ENCODE measurements at regions not wholly inside any gene's neighbourhood (a gene's known extent, or its start where the extent isn't known, plus 50 kb on each side); places are given as distances from the start of the nearest gene placed in this dataset.

GRCh38 chr13:80591976-80592740 lies 251.2 kb upstream of the SPRY2 start:
- DNase-seq, result no peak

GRCh38 chr13:80590551-80590950 lies 249.6 kb upstream of the SPRY2 start:
- no peak for DNase-seq

- no peak for DNase-seq
Observed at GRCh38 chr13:80586356-80586755, 245.4 kb upstream of the SPRY2 start.

- DNase-seq, result no peak
Observed at GRCh38 chr13:80585531-80585930, 244.6 kb upstream of the SPRY2 start.

GRCh38 chr13:80584785-80585184 lies 243.9 kb upstream of the SPRY2 start:
- no peak for DNase-seq

DNA sequence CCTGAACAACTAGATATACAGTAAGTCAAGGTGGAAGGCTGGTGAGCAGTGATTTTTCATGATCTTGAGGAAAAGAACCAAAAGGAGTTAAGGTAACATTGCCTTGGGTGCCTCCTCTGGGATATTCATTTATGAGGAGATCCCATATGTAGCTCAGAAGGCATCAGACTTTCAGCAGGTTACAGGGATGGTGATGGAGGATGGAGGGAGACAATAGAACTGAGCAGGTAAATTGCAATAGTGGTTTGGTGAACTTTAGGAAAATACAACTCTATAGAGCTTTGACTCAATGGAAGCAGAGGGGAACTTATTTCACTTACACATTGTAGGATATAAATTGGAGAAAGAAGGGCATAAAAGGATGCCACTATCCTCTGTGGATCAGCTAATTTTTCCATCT lies 243.4 kb upstream of the SPRY2 start:
- no peak for DNase-seq

DNA sequence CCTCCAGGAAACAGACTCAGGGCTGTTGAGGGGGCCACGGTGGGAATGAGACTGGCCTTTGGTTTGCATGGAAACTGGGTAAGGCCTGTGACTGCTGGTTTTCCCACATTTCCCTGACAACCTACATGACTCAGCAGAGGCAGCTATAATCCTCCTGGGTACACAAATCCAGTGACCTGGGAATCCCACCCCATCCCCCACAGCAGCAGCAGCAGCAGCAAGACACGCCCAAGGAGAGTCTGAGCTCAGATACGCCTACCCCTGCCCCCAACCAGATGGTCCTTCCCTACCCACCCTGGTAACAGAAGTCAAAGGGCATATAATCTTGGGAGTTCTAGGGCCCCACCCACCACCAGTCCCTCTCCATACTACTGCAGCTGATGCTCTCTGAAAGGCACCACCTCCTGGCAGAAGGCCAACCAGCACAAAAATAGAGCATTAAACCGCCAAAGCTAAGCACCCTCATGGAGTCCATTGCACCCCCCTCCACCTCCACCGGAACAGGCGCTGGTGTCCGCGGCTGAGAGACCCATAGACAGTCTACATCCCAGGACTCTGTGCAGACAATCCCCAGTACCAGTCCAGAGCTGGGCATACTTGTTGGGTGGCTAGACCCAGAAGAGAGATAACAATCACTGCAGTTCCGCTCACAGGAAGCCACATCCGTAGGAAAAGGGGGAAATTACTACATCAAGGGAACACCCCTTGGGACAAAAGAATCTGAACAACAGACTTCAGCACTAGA lies 237.2 kb upstream of the SPRY2 start:
- no peak for DNase-seq

GRCh38 chr13:80577285-80577684 lies 236.4 kb upstream of the SPRY2 start:
- no peak for DNase-seq

DNA sequence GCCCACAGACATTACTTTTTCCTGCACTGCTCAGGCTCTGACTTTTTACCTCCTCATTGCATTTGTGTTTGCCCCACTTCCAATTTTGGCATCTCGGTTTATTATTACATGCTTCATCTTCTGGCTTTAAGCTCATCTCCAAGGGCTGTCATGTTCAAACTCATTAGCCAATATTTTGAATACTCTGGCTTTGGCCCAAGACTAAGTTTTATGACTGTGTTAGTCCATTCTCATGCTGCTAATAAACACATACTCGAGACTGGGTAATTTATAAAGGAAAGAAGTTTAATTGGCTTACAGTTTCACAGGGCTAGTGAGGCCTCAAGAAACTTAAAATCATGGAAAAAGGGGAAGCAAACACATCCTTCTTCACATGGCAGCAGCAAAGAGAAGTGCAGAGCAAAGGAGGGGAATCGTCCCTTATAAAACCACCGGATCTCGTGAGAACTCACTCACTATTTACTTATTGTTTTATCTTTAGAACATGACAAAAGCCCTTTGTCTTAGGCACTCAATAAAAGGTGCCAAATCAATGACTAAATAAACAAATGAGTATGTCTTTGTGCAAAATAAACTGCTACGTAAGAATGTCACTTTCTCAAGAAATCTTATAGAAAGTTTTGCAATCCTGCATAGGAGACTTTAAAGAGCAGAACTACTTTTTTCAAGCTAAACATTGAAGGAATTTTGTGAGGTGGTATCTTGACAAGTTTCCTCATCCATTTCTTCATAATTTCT lies 233.4 kb upstream of the SPRY2 start:
- DNase-seq, result no peak

DNA sequence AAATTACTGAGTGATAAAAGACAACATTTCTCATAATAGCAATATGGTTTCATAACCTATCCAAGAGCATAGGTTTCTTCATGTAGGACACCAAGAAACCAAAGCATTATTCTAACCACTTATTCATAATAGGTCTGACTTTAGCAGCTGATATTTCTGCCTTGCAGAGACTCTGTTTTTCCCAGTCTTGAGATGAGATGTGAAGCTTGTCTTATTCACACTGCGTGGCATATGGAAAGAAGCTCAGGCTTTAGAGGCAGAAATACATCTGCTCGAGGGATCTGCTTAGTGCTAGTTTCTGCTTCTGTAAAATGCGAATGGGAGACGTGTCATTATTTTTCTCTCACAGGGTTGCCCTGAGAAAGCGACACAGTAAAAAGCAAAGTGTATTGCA lies 232.0 kb upstream of the SPRY2 start:
- DNase-seq, result no peak

GRCh38 chr13:80572308-80572922 lies 231.5 kb upstream of the SPRY2 start:
- no peak for DNase-seq

GRCh38 chr13:80571346-80572307 lies 230.7 kb upstream of the SPRY2 start:
- DNase-seq, result no peak

- no peak for DNase-seq
Observed at GRCh38 chr13:80563439-80563838, 222.5 kb upstream of the SPRY2 start.

DNA sequence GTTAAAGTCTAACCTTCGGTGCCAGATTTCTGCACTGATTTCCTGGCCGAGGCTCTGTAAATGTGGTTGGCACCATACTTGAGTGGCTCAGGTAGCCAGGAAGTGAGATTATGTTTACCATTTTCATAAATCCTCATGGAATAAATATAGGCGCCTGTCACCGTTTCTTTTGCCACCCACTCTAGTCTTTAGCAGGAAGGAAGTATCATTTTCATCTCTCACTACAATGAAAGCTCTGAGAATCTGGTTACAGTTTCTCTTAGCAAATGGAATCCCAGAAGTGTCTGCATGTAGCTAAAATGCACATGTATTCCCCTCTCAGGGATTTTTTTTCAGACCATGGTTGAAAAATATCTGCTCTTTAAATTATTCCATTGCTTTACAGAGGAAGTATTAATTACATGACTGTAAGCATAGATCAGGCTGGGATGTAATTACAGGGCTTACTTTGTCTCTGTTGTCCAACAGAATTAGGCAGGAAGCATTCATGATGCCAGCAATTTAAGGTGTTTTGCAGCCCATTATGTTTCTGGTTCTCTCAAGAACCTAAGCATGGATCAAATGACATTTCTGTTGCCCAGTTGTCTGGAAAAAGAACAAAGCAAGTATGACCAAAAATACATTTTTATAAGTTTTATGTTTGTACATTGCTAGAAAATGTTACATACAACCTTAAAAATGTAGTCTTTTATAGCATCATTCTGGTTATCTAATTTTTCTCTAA lies 221.7 kb upstream of the SPRY2 start:
- no peak for DNase-seq

DNA sequence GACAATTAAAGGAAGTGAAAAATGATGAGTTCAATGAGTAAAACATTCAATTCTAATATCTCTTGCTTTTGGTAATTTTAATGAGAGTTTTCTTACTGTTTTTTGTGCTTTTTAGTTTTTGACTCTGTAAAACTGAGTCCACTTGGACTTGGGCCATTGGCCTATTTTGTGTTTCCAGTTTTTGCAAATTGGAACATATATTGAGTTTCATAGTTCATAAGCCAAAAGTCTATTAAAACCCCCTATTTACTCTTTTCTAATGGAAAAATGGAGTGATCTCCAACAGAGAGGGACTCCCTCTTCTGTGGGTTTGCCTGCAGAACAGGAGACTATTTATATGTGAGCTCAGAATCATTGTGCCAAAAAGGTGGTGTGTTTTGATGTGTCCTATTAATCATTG lies 219.7 kb upstream of the SPRY2 start:
- DNase-seq, result no peak

GRCh38 chr13:80559944-80560343 lies 219.0 kb upstream of the SPRY2 start:
- no peak for DNase-seq

DNA sequence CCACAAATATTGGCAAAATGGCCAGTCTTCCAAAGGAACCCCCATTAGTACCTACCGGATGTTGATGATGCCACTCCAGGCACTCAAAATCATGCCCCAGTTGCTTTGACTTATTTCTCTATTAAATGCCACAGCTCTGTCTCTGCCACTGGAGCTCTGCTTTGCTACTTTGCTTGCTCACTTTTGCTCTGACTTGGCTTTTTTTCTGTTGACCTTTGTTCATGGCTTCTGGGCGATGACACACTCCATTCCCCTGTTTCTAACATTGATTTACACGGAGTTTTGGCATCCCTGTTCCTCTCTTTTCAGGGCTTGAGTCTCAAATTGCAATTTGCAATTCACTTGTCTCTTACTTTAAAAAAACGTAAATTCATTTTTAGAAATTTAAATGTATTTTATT lies 217.1 kb upstream of the SPRY2 start:
- no peak for DNase-seq

DNA sequence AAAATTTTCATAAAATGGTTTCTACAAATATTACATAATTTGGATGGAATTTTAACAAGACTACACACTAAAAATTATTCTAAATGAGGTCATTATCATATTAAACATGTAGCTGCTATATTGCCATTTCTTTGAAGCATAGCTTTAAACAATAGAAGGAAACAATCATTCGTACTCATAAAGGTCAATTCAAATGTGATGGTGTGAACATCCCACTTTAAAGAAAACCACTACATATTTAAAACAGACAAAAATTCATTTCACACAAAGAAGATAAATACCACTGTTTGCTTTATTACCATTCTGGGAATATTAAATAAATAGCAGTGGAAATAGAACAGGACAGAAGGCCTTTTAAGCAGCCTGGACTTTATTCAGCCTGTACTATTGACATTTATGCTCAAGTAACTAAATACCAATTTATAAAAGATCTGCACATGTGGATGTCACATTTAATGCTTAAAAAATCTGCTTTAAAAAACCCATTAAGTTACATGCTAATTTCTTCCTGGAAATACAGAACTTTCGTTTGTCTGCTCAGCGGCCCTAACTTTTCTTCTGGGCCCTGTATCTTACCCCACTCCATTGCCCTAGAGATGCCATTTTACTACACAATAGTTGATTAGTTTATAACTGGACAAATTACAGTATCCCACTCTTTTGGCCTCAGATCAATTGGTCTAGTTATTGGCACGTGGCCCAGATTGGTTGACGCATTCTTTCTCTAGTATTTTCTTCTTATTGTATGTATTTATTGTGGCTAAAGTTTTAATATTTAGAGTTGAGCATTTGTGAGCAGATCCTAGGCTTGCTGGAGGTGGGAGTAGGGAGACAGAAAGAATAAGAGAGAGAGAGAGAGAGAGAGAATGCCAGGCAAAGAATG lies 215.1 kb upstream of the SPRY2 start:
- no peak for DNase-seq

DNA sequence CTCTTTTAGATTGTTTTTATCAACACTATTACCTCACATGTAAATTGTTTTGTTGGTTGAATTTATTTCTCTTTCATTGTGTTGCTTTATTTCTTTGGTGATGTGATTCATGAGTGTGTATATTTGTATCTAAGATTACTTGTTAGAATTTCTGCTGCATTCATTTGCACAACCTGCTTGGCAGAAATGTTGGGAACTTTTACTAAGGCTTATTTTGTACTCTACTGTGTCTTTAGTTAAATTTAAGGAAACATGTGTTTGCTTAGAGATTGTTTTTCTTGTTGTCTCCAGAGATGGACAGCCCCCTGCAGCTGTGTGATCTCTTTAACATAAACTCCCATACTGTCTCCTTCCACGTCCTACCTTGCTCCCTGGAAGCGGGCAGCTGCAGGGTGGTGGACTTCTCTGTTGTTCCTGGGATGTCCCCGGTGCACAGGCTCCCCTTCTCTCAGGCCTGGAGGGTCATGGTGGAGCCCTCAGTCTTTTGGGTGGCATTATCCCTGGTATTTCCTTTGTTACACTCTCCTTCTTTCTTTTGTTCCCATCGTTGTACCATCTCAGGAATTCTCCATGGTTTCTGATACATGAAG lies 212.0 kb upstream of the SPRY2 start:
- no peak for DNase-seq
